ENCODE measurements at regions not wholly inside any gene's neighbourhood (a gene's known extent, or its start where the extent isn't known, plus 50 kb on each side); places are given as distances from the start of the nearest gene placed in this dataset.

DNA sequence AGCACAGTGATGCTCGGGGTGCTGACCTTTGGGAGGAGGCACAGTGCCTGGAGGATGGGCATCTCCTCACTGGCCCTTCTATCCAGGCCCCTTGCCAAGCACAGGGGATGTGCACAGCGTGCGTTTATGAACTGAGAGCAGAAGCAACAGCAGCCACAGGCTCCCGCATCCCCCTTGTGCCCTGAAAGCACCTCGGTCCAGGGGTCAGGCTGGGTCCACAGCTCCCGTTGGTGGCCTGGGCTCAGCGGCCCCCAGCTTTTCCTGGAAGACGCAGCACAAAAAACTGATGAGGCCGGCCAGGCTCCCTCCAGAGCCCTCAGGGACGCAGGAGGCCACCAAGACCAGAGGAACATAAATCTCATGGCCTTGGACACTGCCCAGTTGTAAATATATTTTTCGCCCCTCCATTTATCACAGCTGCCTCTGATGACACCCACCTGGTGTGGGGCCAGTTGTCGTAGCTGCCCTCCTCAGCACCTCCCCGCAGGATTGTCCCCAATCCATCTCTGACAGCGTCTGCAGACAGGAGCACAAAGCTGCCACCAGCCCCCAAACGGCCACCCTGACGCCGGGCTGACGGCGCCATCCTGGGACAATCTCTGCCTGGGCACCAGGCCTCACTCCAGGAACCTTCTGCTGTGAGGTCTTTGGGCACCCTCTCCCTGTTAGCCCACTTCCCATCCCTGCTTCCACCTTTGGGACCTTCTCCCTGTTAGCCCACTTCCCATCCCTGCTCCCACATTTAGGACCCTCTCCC, 203.1 kb downstream of the BRD1 start:
- TF ChIP-seq POLR2A (IDR thresholded peaks at IDR 0.05; ENCODE audit: low read depth, low read length) (no peak), TAF1 (IDR thresholded peaks at IDR 0.05; ENCODE audit: low read depth, low read length) (no peak), POU2F2 (IDR thresholded peaks at IDR 0.05; ENCODE audit: low read depth, low read length) (no peak), POLR2AphosphoS5 (IDR thresholded peaks at IDR 0.05; ENCODE audit: low read depth, low read length) (no peak)

Measured in GM12891 (cell line).